ENCODE measurements at regions not wholly inside any gene's neighbourhood (a gene's known extent, or its start where the extent isn't known, plus 50 kb on each side); places are given as distances from the start of the nearest gene placed in this dataset.
"Not testable (repeated sequence)": the region's sequence is repeated elsewhere in the genome, so short reads cannot be mapped to it uniquely, and the experiment has no call there.

GRCh38 chr13:76708138-76708688 is 178.0 kb downstream of the KCTD12 start:
- no peak for DNase-seq

GRCh38 chr13:76707360-76707759 is 178.8 kb downstream of the KCTD12 start:
- no peak for DNase-seq

GRCh38 chr13:76703621-76704288 is 182.4 kb downstream of the KCTD12 start:
- no peak for DNase-seq

- no peak for DNase-seq
These were observed 183.0 kb downstream of the KCTD12 start for GRCh38 chr13:76703216-76703615.

- no peak for DNase-seq
These were observed 188.9 kb downstream of the KCTD12 start for GRCh38 chr13:76697288-76697687.

- DNase-seq = no peak
These were observed 189.8 kb downstream of the KCTD12 start for GRCh38 chr13:76696370-76696769.

GRCh38 chr13:76693086-76693485 is 193.1 kb downstream of the KCTD12 start:
- no peak for DNase-seq

GRCh38 chr13:76692346-76692745 is 193.9 kb downstream of the KCTD12 start:
- no peak for DNase-seq

- DNase-seq = no peak
These were observed 195.6 kb downstream of the KCTD12 start for GRCh38 chr13:76690611-76691010.

GRCh38 chr13:76687467-76687866 is 198.7 kb downstream of the KCTD12 start:
- DNase-seq = no peak

GRCh38 chr13:76685938-76686337 is 200.3 kb downstream of the KCTD12 start:
- DNase-seq = no peak

- DNase-seq = no peak
These were observed 201.9 kb downstream of the KCTD12 start for GRCh38 chr13:76684336-76684735.

GRCh38 chr13:76683854-76684253 is 202.4 kb downstream of the KCTD12 start:
- no peak for DNase-seq

- no peak for DNase-seq
These were observed 203.0 kb downstream of the KCTD12 start for GRCh38 chr13:76683168-76683567.

GRCh38 chr13:76680112-76680511 is 206.1 kb downstream of the KCTD12 start:
- DNase-seq = no peak

GRCh38 chr13:76677043-76677442 is 209.2 kb downstream of the KCTD12 start:
- no peak for DNase-seq

- no peak for DNase-seq
These were observed 213.8 kb downstream of the KCTD12 start for GRCh38 chr13:76672420-76672819.

- no peak for DNase-seq
These were observed 217.5 kb downstream of the KCTD12 start for GRCh38 chr13:76668716-76669115.

GRCh38 chr13:76668141-76668540 is 218.1 kb downstream of the KCTD12 start:
- DNase-seq = no peak

- no peak for DNase-seq
These were observed 218.7 kb downstream of the KCTD12 start for GRCh38 chr13:76667551-76667950.

- no peak for DNase-seq
These were observed 222.4 kb downstream of the KCTD12 start for GRCh38 chr13:76663592-76664335.

GRCh38 chr13:76659074-76659473 is 227.1 kb downstream of the KCTD12 start:
- not testable (repeated sequence) for DNase-seq

GRCh38 chr13:76656500-76656899 is 229.7 kb downstream of the KCTD12 start:
- no peak for DNase-seq

GRCh38 chr13:76656056-76656455 is 230.1 kb downstream of the KCTD12 start:
- DNase-seq = no peak

Measured in activated T-cell treated with anti-CD3 and anti-CD28 coated beads, Interleukin-2, amount 50 U/mL, for 1 hour (primary cell).